ENCODE measurements at regions not wholly inside any gene's neighbourhood (a gene's known extent, or its start where the extent isn't known, plus 50 kb on each side); places are given as distances from the start of the nearest gene placed in this dataset.

DNA sequence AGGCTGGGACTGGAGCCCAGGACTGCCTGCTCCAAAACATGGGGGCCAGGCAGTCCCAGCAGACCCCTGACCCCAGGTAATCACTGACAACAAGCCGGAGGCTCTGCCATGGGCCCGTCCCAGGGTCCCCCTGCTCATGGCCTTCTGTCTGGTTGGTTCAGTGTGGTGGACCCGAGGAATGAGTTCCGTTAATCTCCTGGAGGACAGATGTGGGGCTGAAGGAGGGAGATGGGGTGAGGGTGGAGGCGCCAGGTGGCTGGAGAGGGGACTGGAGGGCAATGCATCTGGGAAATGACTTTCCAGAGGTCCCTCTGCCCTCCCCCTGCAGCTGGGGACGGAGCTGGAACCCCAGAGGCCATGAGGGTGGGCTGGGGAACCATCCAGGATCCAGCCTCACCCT lies 103.2 kb downstream of the EBNA1BP2 start:
- no peaks in the 10 kb centered on the region for H3K36me3 ChIP-seq (ENCODE audit: insufficient read depth, low read length)
- H3K9me3 ChIP-seq (ENCODE audit: low read depth, low read length) = no peaks in the 10 kb centered on the region
- no peaks in the 10 kb centered on the region for H4K20me1 ChIP-seq (ENCODE audit: insufficient read depth, low read length)
- H3K27me3 ChIP-seq (ENCODE audit: insufficient read depth, low read length) = no peaks in the 10 kb centered on the region
- peaks cover 3% of the 10 kb centered on the region for H3K4me1 ChIP-seq (ENCODE audit: insufficient read depth, low read length)
- H2AFZ ChIP-seq (ENCODE audit: low read length) = no peak overlapping the region
- no peaks in the 10 kb centered on the region for H3K79me2 ChIP-seq (ENCODE audit: insufficient read depth, low read length)
- H3K4me3 ChIP-seq (ENCODE audit: insufficient read depth, low read length) = peak overlapping the region; percentile 66
- no peak overlapping the region for H3K27ac ChIP-seq (ENCODE audit: low read depth, low read length)
- TF ChIP-seq, protein P1, sequence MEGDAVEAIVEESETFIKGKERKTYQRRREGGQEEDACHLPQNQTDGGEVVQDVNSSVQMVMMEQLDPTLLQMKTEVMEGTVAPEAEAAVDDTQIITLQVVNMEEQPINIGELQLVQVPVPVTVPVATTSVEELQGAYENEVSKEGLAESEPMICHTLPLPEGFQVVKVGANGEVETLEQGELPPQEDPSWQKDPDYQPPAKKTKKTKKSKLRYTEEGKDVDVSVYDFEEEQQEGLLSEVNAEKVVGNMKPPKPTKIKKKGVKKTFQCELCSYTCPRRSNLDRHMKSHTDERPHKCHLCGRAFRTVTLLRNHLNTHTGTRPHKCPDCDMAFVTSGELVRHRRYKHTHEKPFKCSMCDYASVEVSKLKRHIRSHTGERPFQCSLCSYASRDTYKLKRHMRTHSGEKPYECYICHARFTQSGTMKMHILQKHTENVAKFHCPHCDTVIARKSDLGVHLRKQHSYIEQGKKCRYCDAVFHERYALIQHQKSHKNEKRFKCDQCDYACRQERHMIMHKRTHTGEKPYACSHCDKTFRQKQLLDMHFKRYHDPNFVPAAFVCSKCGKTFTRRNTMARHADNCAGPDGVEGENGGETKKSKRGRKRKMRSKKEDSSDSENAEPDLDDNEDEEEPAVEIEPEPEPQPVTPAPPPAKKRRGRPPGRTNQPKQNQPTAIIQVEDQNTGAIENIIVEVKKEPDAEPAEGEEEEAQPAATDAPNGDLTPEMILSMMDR (IDR thresholded peaks at IDR 0.05; ENCODE audit: extremely low read depth, low read depth, low read length) = no peak
- no peak overlapping the region for H3K4me2 ChIP-seq (ENCODE audit: insufficient read depth, low read length)
- DNase-seq (ENCODE audit: insufficient read length, low spot score, missing footprints) = peak; percentile 84

DNA sequence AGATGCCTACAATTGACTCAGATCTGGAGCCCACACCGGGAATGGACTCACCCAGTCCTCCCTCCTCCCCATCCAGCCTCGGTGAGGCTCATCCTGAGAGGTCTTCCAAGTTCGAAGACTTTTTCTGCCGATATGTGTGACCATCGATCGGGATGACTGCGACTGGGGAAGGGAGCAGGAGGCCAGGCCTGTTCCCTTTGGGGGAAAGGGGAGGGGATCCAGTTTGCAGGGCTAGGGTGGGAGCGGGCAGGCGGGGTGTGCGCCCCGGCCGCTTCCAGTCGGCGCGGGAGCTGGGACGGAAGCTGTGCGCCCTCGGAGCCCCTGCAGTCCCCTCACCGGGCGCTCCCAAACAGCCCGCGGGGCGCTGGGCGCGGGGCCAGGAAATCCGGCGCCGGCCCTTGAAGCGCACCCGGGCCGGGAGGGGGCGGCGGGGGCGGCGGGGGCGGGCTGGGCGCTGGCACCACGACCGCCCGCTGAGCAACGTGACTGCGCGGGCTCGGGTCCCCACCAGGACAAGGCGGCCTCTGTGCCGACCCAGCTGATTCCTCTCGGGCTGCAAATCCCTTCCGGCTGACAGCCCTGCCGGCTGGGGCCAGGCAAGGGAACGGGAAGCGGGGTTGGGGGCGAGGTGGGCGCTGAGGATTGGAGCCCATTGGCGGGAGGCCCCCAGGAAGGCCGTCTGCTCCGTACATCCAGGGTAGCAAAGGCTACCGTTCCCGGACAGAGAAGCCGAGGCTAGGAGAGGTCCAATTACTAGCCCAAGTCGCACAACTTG lies 103.9 kb downstream of the EBNA1BP2 start:
- H3K27ac ChIP-seq (ENCODE audit: low read depth, low read length) = no peak overlapping the region
- H3K9me3 ChIP-seq (ENCODE audit: low read depth, low read length) = no peaks in the 10 kb centered on the region
- peak overlapping the region; percentile 85 for H2AFZ ChIP-seq (ENCODE audit: low read length)
- peak; percentile 87 for DNase-seq (ENCODE audit: insufficient read length, low spot score, missing footprints)
- H3K4me3 ChIP-seq (ENCODE audit: insufficient read depth, low read length) = peak overlapping the region; percentile 66
- peak overlapping the region; percentile 78 for H3K4me2 ChIP-seq (ENCODE audit: insufficient read depth, low read length)
- H4K20me1 ChIP-seq (ENCODE audit: insufficient read depth, low read length) = no peaks in the 10 kb centered on the region
- TF ChIP-seq, protein P1 (IDR thresholded peaks at IDR 0.05; ENCODE audit: extremely low read depth, low read depth, low read length) = no peak
- no peaks in the 10 kb centered on the region for H3K36me3 ChIP-seq (ENCODE audit: insufficient read depth, low read length)
- no peaks in the 10 kb centered on the region for H3K27me3 ChIP-seq (ENCODE audit: insufficient read depth, low read length)
- H3K79me2 ChIP-seq (ENCODE audit: insufficient read depth, low read length) = no peaks in the 10 kb centered on the region
- H3K4me1 ChIP-seq (ENCODE audit: insufficient read depth, low read length) = peaks cover 3% of the 10 kb centered on the region

DNA sequence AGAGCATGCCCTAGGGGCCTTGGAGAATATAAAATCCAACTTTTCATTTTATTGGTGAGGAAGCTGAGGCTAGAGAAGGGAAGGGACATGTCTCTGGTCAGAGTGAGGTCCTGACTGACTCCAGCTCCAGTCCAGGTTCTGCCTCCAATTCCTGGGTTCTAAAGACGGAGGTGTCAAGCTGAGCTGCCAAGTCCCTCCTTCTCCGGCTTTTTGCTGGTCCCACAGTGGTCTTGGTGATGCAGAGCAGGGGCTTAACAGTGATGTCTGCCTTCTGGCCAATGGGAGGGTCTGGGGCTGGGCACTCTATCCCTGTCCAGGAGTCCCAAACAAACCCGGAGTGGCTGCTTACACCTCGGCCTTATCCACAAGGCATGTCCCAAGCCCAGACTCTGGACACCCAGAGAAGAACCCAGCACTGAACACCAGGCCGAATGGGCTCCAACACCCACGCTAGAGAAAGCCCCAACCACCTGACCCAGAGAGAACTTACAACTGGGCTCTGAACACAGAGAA lies 104.8 kb downstream of the EBNA1BP2 start:
- H3K79me2 ChIP-seq (ENCODE audit: insufficient read depth, low read length) = no peaks in the 10 kb centered on the region
- H3K36me3 ChIP-seq (ENCODE audit: insufficient read depth, low read length) = no peaks in the 10 kb centered on the region
- TF ChIP-seq, protein P1 (IDR thresholded peaks at IDR 0.05; ENCODE audit: extremely low read depth, low read depth, low read length) = no peak
- no peak for DNase-seq (ENCODE audit: insufficient read length, low spot score, missing footprints)
- H3K27ac ChIP-seq (ENCODE audit: low read depth, low read length) = no peak overlapping the region
- H4K20me1 ChIP-seq (ENCODE audit: insufficient read depth, low read length) = no peaks in the 10 kb centered on the region
- H3K9me3 ChIP-seq (ENCODE audit: low read depth, low read length) = no peaks in the 10 kb centered on the region
- H2AFZ ChIP-seq (ENCODE audit: low read length) = no peak overlapping the region
- no peaks in the 10 kb centered on the region for H3K27me3 ChIP-seq (ENCODE audit: insufficient read depth, low read length)
- no peak overlapping the region for H3K4me3 ChIP-seq (ENCODE audit: insufficient read depth, low read length)
- H3K4me1 ChIP-seq (ENCODE audit: insufficient read depth, low read length) = peaks cover 3% of the 10 kb centered on the region
- no peak overlapping the region for H3K4me2 ChIP-seq (ENCODE audit: insufficient read depth, low read length)

DNA sequence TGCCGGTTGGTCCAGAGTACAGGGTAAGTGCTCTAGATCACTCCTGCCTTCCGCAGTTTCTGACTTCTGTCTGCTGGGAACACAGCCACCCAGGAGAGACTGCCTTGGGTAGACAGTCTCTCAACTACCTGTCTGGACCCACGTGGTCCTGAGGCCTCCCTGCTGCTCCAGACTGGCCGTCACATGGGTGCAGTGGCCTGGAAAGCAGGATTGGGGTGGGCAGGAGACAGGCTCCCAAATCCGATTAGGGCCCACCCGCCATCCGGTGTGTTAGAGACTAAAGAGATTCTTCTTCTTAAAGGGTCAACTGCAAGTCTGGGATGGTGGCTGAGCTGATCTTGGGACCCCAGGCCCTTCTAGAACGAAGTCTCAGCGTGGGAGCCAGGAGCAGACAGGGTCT lies 105.5 kb downstream of the EBNA1BP2 start:
- no peaks in the 10 kb centered on the region for H3K36me3 ChIP-seq (ENCODE audit: insufficient read depth, low read length)
- H3K79me2 ChIP-seq (ENCODE audit: insufficient read depth, low read length) = no peaks in the 10 kb centered on the region
- TF ChIP-seq, protein P1 (IDR thresholded peaks at IDR 0.05; ENCODE audit: extremely low read depth, low read depth, low read length) = no peak

More for the DNA sequence above, 105.5 kb downstream of the EBNA1BP2 start:
- Histone ChIP-seq H3K27ac (ENCODE audit: low read depth, low read length) (no peak overlapping the region), H3K9me3 (ENCODE audit: low read depth, low read length) (no peaks in the 10 kb centered on the region), H3K4me1 (ENCODE audit: insufficient read depth, low read length) (peaks cover 3% of the 10 kb centered on the region), H2AFZ (ENCODE audit: low read length) (no peak overlapping the region), H3K4me3 (ENCODE audit: insufficient read depth, low read length) (no peak overlapping the region), H3K4me2 (ENCODE audit: insufficient read depth, low read length) (no peak overlapping the region), H3K27me3 (ENCODE audit: insufficient read depth, low read length) (no peaks in the 10 kb centered on the region), H4K20me1 (ENCODE audit: insufficient read depth, low read length) (no peaks in the 10 kb centered on the region)
- no peak for DNase-seq (ENCODE audit: insufficient read length, low spot score, missing footprints)
